PC-3 (cell line): ENCODE measurements at regions not wholly inside any gene's neighbourhood (a gene's known extent, or its start where the extent isn't known, plus 50 kb on each side); places are given as distances from the start of the nearest gene placed in this dataset.

Source experiments
- ATAC-seq: fragments of 200-7000 bp; cut with Tn5 transposase; 2 replicates; pipeline ENCODE4 v1.9.1; 2020; ENCODE audit warnings: mild to moderate bottlenecking, moderate library complexity
- BruUV-seq: library from RNA; stranded (reverse); fragments of 400-500 nt; replicated peaks from 2 replicates; lab custom pipeline; 2021; lab: Mats Ljungman, UMichigan
- CTCF ChIA-PET: fragments of 300-600 bp; sonication (Branson Sonifier 250); formaldehyde crosslinking; loops from one replicate; lab custom pipeline; 2022; ENCODE audit warnings: antibody characterized with exemption; lab: Charles Lee
- POLR2A ChIA-PET: fragments of 300-600 bp; sonication (Branson Sonifier 250); formaldehyde crosslinking; loops from one replicate; lab custom pipeline; 2022; ENCODE audit warnings: antibody characterized with exemption; ENCODE audit not compliant: unreplicated experiment; lab: Charles Lee
- DNase-seq: peaks from one replicate; pipeline ENCODE4 v3.0.0-alpha.2; 2015
- H2AFZ ChIP-seq: fragments of 300-600 bp; sonication (generic); 2 replicates; pipeline ENCODE4 v1.6.0; 2016; ENCODE audit warnings: antibody characterized with exemption, low read length
- H3F3A ChIP-seq: fragments of 300-600 bp; sonication (generic); one replicate; pipeline ENCODE4 v1.6.0; 2017; ENCODE audit warnings: antibody characterized with exemption, low read length, control low read depth, mild to moderate bottlenecking; ENCODE audit not compliant: unreplicated experiment
- H3K27ac ChIP-seq: fragments of 300-600 bp; sonication (generic); 2 replicates; pipeline ENCODE4 v1.5.1; 2016; ENCODE audit warnings: mild to moderate bottlenecking, low read length
- H3K27me3 ChIP-seq: fragments of 300-600 bp; sonication (generic); 2 replicates; pipeline ENCODE4 v1.6.1; 2016; ENCODE audit warnings: low read length, mixed read lengths
- H3K36me3 ChIP-seq: fragments of 300-600 bp; sonication (generic); 2 replicates; pipeline ENCODE4 v1.6.1; 2016; ENCODE audit warnings: low read depth, mixed run types, low read length, mixed read lengths
- H3K4me1 ChIP-seq: fragments of 300-600 bp; sonication (generic); 2 replicates; pipeline ENCODE4 v1.5.1; 2016; ENCODE audit warnings: low read length; ENCODE audit not compliant: insufficient read depth
- H3K4me2 ChIP-seq: fragments of 300-600 bp; sonication (generic); 2 replicates; pipeline ENCODE4 v1.6.0; 2016; ENCODE audit warnings: low read length
- H3K4me3 ChIP-seq: fragments of 300-600 bp; sonication (generic); 2 replicates; pipeline ENCODE4 v1.5.1; 2016; ENCODE audit warnings: mild to moderate bottlenecking, low read length, mixed read lengths
- H3K79me2 ChIP-seq: fragments of 300-600 bp; sonication (generic); 2 replicates; pipeline ENCODE4 v1.6.1; 2017; ENCODE audit warnings: low read length, mixed read lengths
- H3K9ac ChIP-seq: fragments of 300-600 bp; sonication (generic); 2 replicates; pipeline ENCODE4 v1.6.0; 2016; ENCODE audit warnings: mild to moderate bottlenecking, low read length
- H3K9me2 ChIP-seq: fragments of 300-600 bp; sonication (generic); replicated peaks from 2 replicates; pipeline ENCODE4 v1.6.1; 2016; ENCODE audit warnings: mixed run types, low read length, mixed read lengths
- H3K9me3 ChIP-seq: fragments of 300-600 bp; sonication (generic); 2 replicates; pipeline ENCODE4 v1.6.1; 2016; ENCODE audit warnings: low read length, mixed read lengths
- H4K20me1 ChIP-seq: fragments of 300-600 bp; sonication (generic); 2 replicates; pipeline ENCODE4 v1.6.1; 2016; ENCODE audit warnings: low read length, mixed read lengths
- EZH2 ChIP-seq: fragments of 300-600 bp; sonication (generic); IDR thresholded peaks from one replicate; pipeline ENCODE4 v1.6.1; 2017; ENCODE audit warnings: antibody characterized with exemption, mild to moderate bottlenecking, low read length; ENCODE audit not compliant: unreplicated experiment
- EZH2phosphoT487 ChIP-seq: fragments of 300-600 bp; sonication (generic); IDR thresholded peaks from 2 replicates; pipeline ENCODE4 v1.6.1; 2018; ENCODE audit warnings: mild to moderate bottlenecking, antibody characterized with exemption, low read length, borderline replicate concordance
- intact Hi-C: fragments of 100-400 bp; cut with micrococcal nuclease; formaldehyde crosslinking; loops from 2 replicates; pipeline ENCODE4 v1.9.0; 2023
- TF ChIP-seq, protein P1 (sequence below): fragments of 300-600 bp; sonication (generic); conservative IDR thresholded peaks from 2 replicates; pipeline ENCODE4 v1.5.1; 2017; ENCODE audit warnings: antibody characterized with exemption, low read depth, mild to moderate bottlenecking, low read length

DNA sequence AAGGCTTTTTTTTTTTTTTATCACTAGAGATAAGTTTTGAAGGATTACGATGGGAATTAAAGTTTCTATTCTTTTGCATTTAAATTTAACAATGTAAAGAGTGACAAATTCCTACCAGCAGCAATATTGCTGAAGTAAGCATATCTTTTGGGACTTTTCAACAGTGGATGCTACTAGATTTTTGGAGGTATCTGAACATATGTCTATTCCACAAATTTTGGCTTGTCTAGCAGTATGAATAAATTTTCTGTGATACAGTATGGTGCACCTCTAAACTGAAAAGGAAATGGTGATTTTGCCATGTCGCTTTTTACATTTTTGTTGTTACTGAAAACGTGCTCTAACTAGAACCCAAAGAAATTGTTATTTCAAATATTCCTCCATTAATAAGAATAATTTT lies 368.3 kb upstream of the MANEA start:
- no peaks in the 10 kb centered on the region for H3K36me3 ChIP-seq
- ATAC-seq (no peak), DNase-seq (no peak)
- no peaks in the 10 kb centered on the region for H3F3A ChIP-seq
- no peak overlapping the region for H3K27ac ChIP-seq
- H3K9ac ChIP-seq = no peak overlapping the region
- H3K4me1 ChIP-seq = no peaks in the 10 kb centered on the region
- no peaks in the 10 kb centered on the region for H3K27me3 ChIP-seq
- H3K9me3 ChIP-seq = no peaks in the 10 kb centered on the region
- TF ChIP-seq, protein P1, sequence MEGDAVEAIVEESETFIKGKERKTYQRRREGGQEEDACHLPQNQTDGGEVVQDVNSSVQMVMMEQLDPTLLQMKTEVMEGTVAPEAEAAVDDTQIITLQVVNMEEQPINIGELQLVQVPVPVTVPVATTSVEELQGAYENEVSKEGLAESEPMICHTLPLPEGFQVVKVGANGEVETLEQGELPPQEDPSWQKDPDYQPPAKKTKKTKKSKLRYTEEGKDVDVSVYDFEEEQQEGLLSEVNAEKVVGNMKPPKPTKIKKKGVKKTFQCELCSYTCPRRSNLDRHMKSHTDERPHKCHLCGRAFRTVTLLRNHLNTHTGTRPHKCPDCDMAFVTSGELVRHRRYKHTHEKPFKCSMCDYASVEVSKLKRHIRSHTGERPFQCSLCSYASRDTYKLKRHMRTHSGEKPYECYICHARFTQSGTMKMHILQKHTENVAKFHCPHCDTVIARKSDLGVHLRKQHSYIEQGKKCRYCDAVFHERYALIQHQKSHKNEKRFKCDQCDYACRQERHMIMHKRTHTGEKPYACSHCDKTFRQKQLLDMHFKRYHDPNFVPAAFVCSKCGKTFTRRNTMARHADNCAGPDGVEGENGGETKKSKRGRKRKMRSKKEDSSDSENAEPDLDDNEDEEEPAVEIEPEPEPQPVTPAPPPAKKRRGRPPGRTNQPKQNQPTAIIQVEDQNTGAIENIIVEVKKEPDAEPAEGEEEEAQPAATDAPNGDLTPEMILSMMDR = no peak
- no peak for TF ChIP-seq EZH2phosphoT487
- TF ChIP-seq EZH2 = no peak
- H3K9me2 ChIP-seq = no peaks in the 10 kb centered on the region
- H3K79me2 ChIP-seq = no peaks in the 10 kb centered on the region
- no peak overlapping the region for H3K4me2 ChIP-seq
- no peak overlapping the region for H3K4me3 ChIP-seq
- CTCF ChIA-PET = no interaction called here
- no peaks in the 10 kb centered on the region for H4K20me1 ChIP-seq
- POLR2A ChIA-PET = no interaction called here
- BruUV-seq = no TSS peak
- intact Hi-C loops = no loop called here
- H2AFZ ChIP-seq = no peak overlapping the region

DNA sequence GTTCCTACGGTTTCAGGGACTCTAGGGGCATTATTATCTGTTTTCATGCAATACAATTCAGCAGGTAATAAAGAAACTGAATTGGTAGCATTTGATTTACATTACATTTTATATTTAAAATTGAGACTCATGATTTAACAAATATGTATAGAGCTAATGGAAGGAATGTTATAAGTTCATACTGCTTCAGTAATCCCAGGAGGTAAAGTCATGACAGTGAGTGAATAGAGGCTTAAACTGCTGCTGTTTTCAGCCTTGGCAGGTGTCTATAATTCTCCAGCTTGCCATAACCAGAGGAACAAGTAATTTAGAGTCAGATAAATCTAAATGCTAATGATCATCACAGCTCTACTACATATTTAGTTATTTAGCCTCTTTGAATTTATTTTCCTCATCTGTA lies 360.8 kb upstream of the MANEA start:
- Histone ChIP-seq H4K20me1 (no peaks in the 10 kb centered on the region), H3K36me3 (no peaks in the 10 kb centered on the region), H3K4me2 (no peak overlapping the region), H3K9ac (no peak overlapping the region), H3K4me1 (no peaks in the 10 kb centered on the region), H3K9me2 (no peaks in the 10 kb centered on the region), H3K4me3 (no peak overlapping the region), H2AFZ (no peak overlapping the region), H3K27ac (no peak overlapping the region), H3K9me3 (no peaks in the 10 kb centered on the region), H3K79me2 (no peaks in the 10 kb centered on the region), H3K27me3 (no peaks in the 10 kb centered on the region), H3F3A (no peaks in the 10 kb centered on the region)
- TF ChIP-seq EZH2 (no peak), EZH2phosphoT487 (no peak)
- TF ChIP-seq, protein P1 = no peak
- no TSS peak for BruUV-seq
- no peak for DNase-seq
- CTCF ChIA-PET = no interaction called here
- intact Hi-C loops = no loop called here
- POLR2A ChIA-PET = no interaction called here
- no peak for ATAC-seq

DNA sequence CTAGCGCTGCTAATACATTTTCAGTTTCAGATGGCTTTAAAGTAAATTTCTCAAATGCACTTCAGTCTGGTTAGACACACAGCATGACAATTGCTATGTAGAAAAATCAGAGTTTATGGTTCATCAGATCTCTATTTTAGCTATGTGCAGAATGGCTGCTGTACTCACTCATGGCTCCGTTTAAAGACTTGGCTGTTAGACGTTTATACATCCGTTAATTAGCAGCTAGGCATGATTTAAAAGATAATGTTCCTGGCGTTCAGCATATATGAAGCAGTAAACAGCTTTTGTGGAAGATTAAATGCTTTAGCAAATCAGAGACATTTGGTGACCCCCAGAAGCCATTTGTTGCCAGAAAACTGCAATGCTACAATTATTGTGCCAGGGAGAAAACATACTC lies 350.0 kb upstream of the MANEA start:
- no peak overlapping the region for H3K4me2 ChIP-seq
- H3F3A ChIP-seq = no peaks in the 10 kb centered on the region
- DNase-seq (no peak), ATAC-seq (no peak)
- no peaks in the 10 kb centered on the region for H3K9me2 ChIP-seq
- no peaks in the 10 kb centered on the region for H4K20me1 ChIP-seq
- no peaks in the 10 kb centered on the region for H3K9me3 ChIP-seq
- no peak overlapping the region for H2AFZ ChIP-seq
- intact Hi-C loops = no loop called here
- H3K9ac ChIP-seq = no peak overlapping the region
- H3K4me1 ChIP-seq = peaks cover 5% of the 10 kb centered on the region; the same call in 1 of the 2 replicates
- BruUV-seq = no TSS peak
- H3K4me3 ChIP-seq = no peak overlapping the region
- H3K27ac ChIP-seq = no peak overlapping the region
- no peaks in the 10 kb centered on the region for H3K79me2 ChIP-seq
- no peaks in the 10 kb centered on the region for H3K36me3 ChIP-seq
- POLR2A ChIA-PET = no interaction called here
- H3K27me3 ChIP-seq = no peaks in the 10 kb centered on the region
- TF ChIP-seq EZH2phosphoT487 (no peak), EZH2 (no peak)
- TF ChIP-seq, protein P1 = no peak
- CTCF ChIA-PET = no interaction called here
